Astrocyte (in vitro differentiated cells and primary cell): ENCODE measurements at regions not wholly inside any gene's neighbourhood (a gene's known extent, or its start where the extent isn't known, plus 50 kb on each side); places are given as distances from the start of the nearest gene placed in this dataset.
"Not testable (repeated sequence)": the region's sequence is repeated elsewhere in the genome, so short reads cannot be mapped to it uniquely, and the experiment has no call there.

Experiments
- DNase-seq: peaks from one replicate; pipeline ENCODE4 v3.0.0-alpha.2; 2010; ENCODE audit warnings: low read depth
- FAIRE-seq: peaks from 2 replicates; lab custom pipeline; 2011; peaks lifted over from hg19 to GRCh38; lab: Jason Lieb, UNC
- H2AFZ ChIP-seq: 2 replicates; pipeline ENCODE4 v1.6.0; 2012; ENCODE audit warnings: low read depth, low read length, inconsistent platforms
- H3K27ac ChIP-seq: 2 replicates; pipeline ENCODE4 v1.5.1; 2011; ENCODE audit warnings: low read depth, low read length, inconsistent platforms
- H3K27me3 ChIP-seq: 2 replicates; pipeline ENCODE4 v1.6.0; 2011; ENCODE audit warnings: low read length, inconsistent platforms; ENCODE audit not compliant: insufficient read depth
- H3K36me3 ChIP-seq: 2 replicates; pipeline ENCODE4 v1.5.1; 2011; ENCODE audit warnings: low read length, inconsistent platforms; ENCODE audit not compliant: insufficient read depth
- H3K4me1 ChIP-seq: 2 replicates; pipeline ENCODE4 v1.5.1; 2011; ENCODE audit warnings: low read length, inconsistent platforms; ENCODE audit not compliant: insufficient read depth
- H3K4me2 ChIP-seq: 2 replicates; pipeline ENCODE4 v1.6.0; 2012; ENCODE audit warnings: low read length, inconsistent platforms
- H3K4me3 ChIP-seq: 2 replicates; pipeline ENCODE4 v1.5.1; 2011; ENCODE audit warnings: low read depth, mild to moderate bottlenecking, low read length, inconsistent platforms; ENCODE audit not compliant: insufficient read depth
- H3K79me2 ChIP-seq: 2 replicates; pipeline ENCODE4 v1.6.0; 2012; ENCODE audit warnings: mild to moderate bottlenecking, low read length, inconsistent platforms; ENCODE audit not compliant: insufficient read depth
- H3K9ac ChIP-seq: 2 replicates; pipeline ENCODE4 v1.6.0; 2012; ENCODE audit warnings: mild to moderate bottlenecking, low read length, inconsistent platforms
- H3K9me3 ChIP-seq: 2 replicates; pipeline ENCODE4 v1.5.1; 2012; ENCODE audit warnings: low read depth, mild to moderate bottlenecking, low read length, inconsistent platforms; ENCODE audit not compliant: insufficient read depth
- H4K20me1 ChIP-seq: 2 replicates; pipeline ENCODE4 v1.6.0; 2012; ENCODE audit warnings: low read length, inconsistent platforms; ENCODE audit not compliant: insufficient read depth
- H3K27ac Mint-ChIP-seq: one replicate; pipeline ENCODE4 v1.8.0; 2021; ENCODE audit warnings: mild to moderate bottlenecking, mixed read lengths; ENCODE audit not compliant: unreplicated experiment
- H3K27me3 Mint-ChIP-seq: one replicate; pipeline ENCODE4 v1.8.0; 2021; ENCODE audit warnings: low read depth, mixed read lengths; ENCODE audit not compliant: unreplicated experiment
- H3K36me3 Mint-ChIP-seq: one replicate; pipeline ENCODE4 v1.8.0; 2021; ENCODE audit warnings: low read depth, mixed read lengths; ENCODE audit not compliant: unreplicated experiment
- H3K4me1 Mint-ChIP-seq: one replicate; pipeline ENCODE4 v1.8.0; 2021; ENCODE audit warnings: low read depth, mixed read lengths; ENCODE audit not compliant: unreplicated experiment
- H3K4me3 Mint-ChIP-seq: one replicate; pipeline ENCODE4 v1.8.0; 2021; ENCODE audit warnings: mild to moderate bottlenecking, moderate library complexity, mixed read lengths; ENCODE audit not compliant: unreplicated experiment
- H3K9me3 Mint-ChIP-seq: one replicate; pipeline ENCODE4 v1.8.0; 2021; ENCODE audit warnings: mild to moderate bottlenecking, mixed read lengths; ENCODE audit not compliant: unreplicated experiment
- CTCF ChIP-seq: IDR thresholded peaks from 2 replicates; pipeline ENCODE4 v1.5.1; 2011; ENCODE audit warnings: low read depth, mild to moderate bottlenecking, inconsistent platforms, low read length, moderate library complexity; ENCODE audit not compliant: insufficient read depth
- EZH2 ChIP-seq: IDR thresholded peaks from 2 replicates; pipeline ENCODE4 v1.6.1; 2012; ENCODE audit warnings: mild to moderate bottlenecking, low read length, inconsistent platforms; ENCODE audit not compliant: insufficient read depth

GRCh38 chr3:197406266-197406665 is 107.9 kb upstream of the DLG1 start:
- no peak overlapping the region for H3K4me3 ChIP-seq
- no peaks in the 10 kb centered on the region for H3K36me3 ChIP-seq
- H3K9ac ChIP-seq: no peak overlapping the region
- H3K4me3 Mint-ChIP-seq: no peak overlapping the region
- H4K20me1 ChIP-seq: no peaks in the 10 kb centered on the region
- no peaks in the 10 kb centered on the region for H3K79me2 ChIP-seq
- DNase-seq: peak; percentile 26
- H3K27ac ChIP-seq: no peak overlapping the region
- TF ChIP-seq CTCF: no peak
- TF ChIP-seq EZH2: no peak
- peak overlapping the region; percentile 10 for H2AFZ ChIP-seq
- H3K4me1 Mint-ChIP-seq: no peaks in the 10 kb centered on the region
- H3K36me3 Mint-ChIP-seq: no peaks in the 10 kb centered on the region
- H3K4me1 ChIP-seq: no peaks in the 10 kb centered on the region
- FAIRE-seq: no peak
- H3K27me3 ChIP-seq: no peaks in the 10 kb centered on the region
- H3K9me3 Mint-ChIP-seq: peaks cover 11% of the 10 kb centered on the region
- peaks cover 7% of the 10 kb centered on the region for H3K9me3 ChIP-seq
- no peak overlapping the region for H3K27ac Mint-ChIP-seq
- peaks cover 4% of the 10 kb centered on the region for H3K27me3 Mint-ChIP-seq
- no peak overlapping the region for H3K4me2 ChIP-seq

GRCh38 chr3:197404754-197405153 is 106.3 kb upstream of the DLG1 start:
- Mint-ChIP-seq H3K27ac (peak overlapping the region; percentile 18), H3K27me3 (peaks cover 4% of the 10 kb centered on the region), H3K9me3 (peaks cover 7% of the 10 kb centered on the region), H3K4me3 (no peak overlapping the region), H3K4me1 (no peaks in the 10 kb centered on the region), H3K36me3 (no peaks in the 10 kb centered on the region)
- Histone ChIP-seq H3K36me3 (no peaks in the 10 kb centered on the region), H3K4me2 (no peak overlapping the region), H4K20me1 (no peaks in the 10 kb centered on the region), H3K4me3 (no peak overlapping the region), H3K27ac (no peak overlapping the region), H3K9ac (no peak overlapping the region), H2AFZ (no peak overlapping the region), H3K27me3 (no peaks in the 10 kb centered on the region), H3K9me3 (peaks cover 7% of the 10 kb centered on the region), H3K4me1 (no peaks in the 10 kb centered on the region), H3K79me2 (no peaks in the 10 kb centered on the region)
- FAIRE-seq: no peak
- no peak for DNase-seq
- TF ChIP-seq EZH2 (no peak), CTCF (no peak)

- Histone ChIP-seq H3K4me2 (no peak overlapping the region), H3K4me1 (no peaks in the 10 kb centered on the region), H3K27me3 (no peaks in the 10 kb centered on the region), H3K79me2 (no peaks in the 10 kb centered on the region), H3K36me3 (no peaks in the 10 kb centered on the region), H3K4me3 (no peak overlapping the region), H4K20me1 (no peaks in the 10 kb centered on the region), H2AFZ (no peak overlapping the region), H3K9ac (no peak overlapping the region), H3K27ac (no peak overlapping the region), H3K9me3 (peaks cover under 1% of the 10 kb centered on the region)
- Mint-ChIP-seq H3K36me3 (no peaks in the 10 kb centered on the region), H3K4me3 (no peak overlapping the region), H3K27ac (no peak overlapping the region), H3K4me1 (no peaks in the 10 kb centered on the region), H3K27me3 (peaks cover 4% of the 10 kb centered on the region), H3K9me3 (peaks cover 3% of the 10 kb centered on the region)
- TF ChIP-seq CTCF (no peak), EZH2 (no peak)
- FAIRE-seq (no peak), DNase-seq (no peak)
Measured at GRCh38 chr3:197404030-197404429, 105.6 kb upstream of the DLG1 start.

GRCh38 chr3:197402401-197402800 is 104.0 kb upstream of the DLG1 start:
- not testable (repeated sequence) for H3K4me1 Mint-ChIP-seq, H4K20me1 ChIP-seq

More at GRCh38 chr3:197402401-197402800, 104.0 kb upstream of the DLG1 start:
- not testable (repeated sequence) for H3K4me2 ChIP-seq, H3K4me1 ChIP-seq, H3K4me3 Mint-ChIP-seq, H3K27ac ChIP-seq, H3K27me3 ChIP-seq, H3K36me3 Mint-ChIP-seq, H3K27ac Mint-ChIP-seq, FAIRE-seq, H2AFZ ChIP-seq, DNase-seq, H3K9ac ChIP-seq, H3K4me3 ChIP-seq, H3K9me3 ChIP-seq, H3K79me2 ChIP-seq, H3K9me3 Mint-ChIP-seq, H3K36me3 ChIP-seq, H3K27me3 Mint-ChIP-seq
